ENCODE measurements at regions not wholly inside any gene's neighbourhood (a gene's known extent, or its start where the extent isn't known, plus 50 kb on each side); places are given as distances from the start of the nearest gene placed in this dataset.

GRCh38 chr2:160868891-160869290 lies 291.3 kb upstream of the TANK start:
- TF ChIP-seq CTCF (IDR thresholded peaks at IDR 0.05; ENCODE audit: unreplicated experiment): no peak
- H3K4me3 Mint-ChIP-seq (ENCODE audit: low read depth): no peak overlapping the region
- H3K36me3 Mint-ChIP-seq (ENCODE audit: insufficient read depth): no peaks in the 10 kb centered on the region
- no peak overlapping the region for H3K27ac Mint-ChIP-seq
- H3K27me3 Mint-ChIP-seq: no peaks in the 10 kb centered on the region
- no peaks in the 10 kb centered on the region for H3K9me3 Mint-ChIP-seq (ENCODE audit: low read depth)
- no peak for DNase-seq (ENCODE audit: low spot score, unreplicated experiment)
- H3K4me1 Mint-ChIP-seq (ENCODE audit: low read depth): peaks cover 4% of the 10 kb centered on the region

GRCh38 chr2:160869411-160869810 lies 290.8 kb upstream of the TANK start:
- Mint-ChIP-seq H3K36me3 (ENCODE audit: insufficient read depth) (no peaks in the 10 kb centered on the region), H3K27ac (no peak overlapping the region), H3K4me3 (ENCODE audit: low read depth) (no peak overlapping the region), H3K4me1 (ENCODE audit: low read depth) (peaks cover 4% of the 10 kb centered on the region), H3K9me3 (ENCODE audit: low read depth) (no peaks in the 10 kb centered on the region), H3K27me3 (no peaks in the 10 kb centered on the region)
- DNase-seq (ENCODE audit: low spot score, unreplicated experiment): no peak
- no peak for TF ChIP-seq CTCF (IDR thresholded peaks at IDR 0.05; ENCODE audit: unreplicated experiment)

- H3K4me3 Mint-ChIP-seq (ENCODE audit: low read depth): no peak overlapping the region
- no peaks in the 10 kb centered on the region for H3K9me3 Mint-ChIP-seq (ENCODE audit: low read depth)
- H3K4me1 Mint-ChIP-seq (ENCODE audit: low read depth): peaks cover 4% of the 10 kb centered on the region
- no peaks in the 10 kb centered on the region for H3K36me3 Mint-ChIP-seq (ENCODE audit: insufficient read depth)
- peak overlapping the region; percentile 76 for H3K27ac Mint-ChIP-seq
- no peak for DNase-seq (ENCODE audit: low spot score, unreplicated experiment)
- TF ChIP-seq CTCF (IDR thresholded peaks at IDR 0.05; ENCODE audit: unreplicated experiment): no peak
- H3K27me3 Mint-ChIP-seq: no peaks in the 10 kb centered on the region
Measured at GRCh38 chr2:160870729-160871465, 289.3 kb upstream of the TANK start.

- Mint-ChIP-seq H3K9me3 (ENCODE audit: low read depth) (no peaks in the 10 kb centered on the region), H3K27me3 (no peaks in the 10 kb centered on the region), H3K4me1 (ENCODE audit: low read depth) (peaks cover 4% of the 10 kb centered on the region), H3K27ac (no peak overlapping the region), H3K36me3 (ENCODE audit: insufficient read depth) (no peaks in the 10 kb centered on the region), H3K4me3 (ENCODE audit: low read depth) (no peak overlapping the region)
- no peak for TF ChIP-seq CTCF (IDR thresholded peaks at IDR 0.05; ENCODE audit: unreplicated experiment)
- DNase-seq (ENCODE audit: low spot score, unreplicated experiment): no peak
Measured at GRCh38 chr2:160871953-160872352, 288.3 kb upstream of the TANK start.

GRCh38 chr2:160876029-160876428 lies 284.2 kb upstream of the TANK start:
- no peak for DNase-seq (ENCODE audit: low spot score, unreplicated experiment)

More at GRCh38 chr2:160876029-160876428, 284.2 kb upstream of the TANK start:
- no peak for TF ChIP-seq CTCF (IDR thresholded peaks at IDR 0.05; ENCODE audit: unreplicated experiment)
- peaks cover 2% of the 10 kb centered on the region for H3K4me1 Mint-ChIP-seq (ENCODE audit: low read depth)
- no peak overlapping the region for H3K27ac Mint-ChIP-seq
- H3K9me3 Mint-ChIP-seq (ENCODE audit: low read depth): peaks cover 3% of the 10 kb centered on the region
- H3K4me3 Mint-ChIP-seq (ENCODE audit: low read depth): no peak overlapping the region
- H3K36me3 Mint-ChIP-seq (ENCODE audit: insufficient read depth): no peaks in the 10 kb centered on the region
- H3K27me3 Mint-ChIP-seq: no peaks in the 10 kb centered on the region
